ENCODE measurements at regions not wholly inside any gene's neighbourhood (a gene's known extent, or its start where the extent isn't known, plus 50 kb on each side); places are given as distances from the start of the nearest gene placed in this dataset.
A peak's percentile ranks its signal among the peaks of the same experiment; 100 is the strongest.

DNA sequence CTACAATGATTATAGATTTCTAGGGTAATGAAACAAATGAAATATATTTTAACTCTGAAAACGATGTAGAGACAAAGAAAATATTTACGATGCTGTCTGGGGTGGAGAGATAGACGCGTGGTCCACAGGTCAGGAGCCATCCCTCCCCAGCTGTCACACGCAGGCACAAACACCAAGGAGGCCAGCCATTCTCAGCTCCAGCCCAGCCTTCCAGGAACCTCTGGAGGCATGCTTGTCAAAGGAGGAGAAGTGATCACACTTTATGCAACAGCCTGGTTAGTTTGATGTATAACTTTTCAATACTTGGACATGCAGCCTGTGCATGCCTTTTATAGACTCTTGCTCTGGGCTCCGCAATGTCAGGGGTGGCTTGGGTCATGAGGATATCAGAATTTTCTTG is 391.5 kb upstream of the MGMT start:
- H3K4me1 ChIP-seq: no peaks in the 10 kb centered on the region
- ATAC-seq: no peak
- intact Hi-C loops (cut with DNase I): no loop called here
- no peak overlapping the region for H3K27ac ChIP-seq
- TF ChIP-seq, protein P1, sequence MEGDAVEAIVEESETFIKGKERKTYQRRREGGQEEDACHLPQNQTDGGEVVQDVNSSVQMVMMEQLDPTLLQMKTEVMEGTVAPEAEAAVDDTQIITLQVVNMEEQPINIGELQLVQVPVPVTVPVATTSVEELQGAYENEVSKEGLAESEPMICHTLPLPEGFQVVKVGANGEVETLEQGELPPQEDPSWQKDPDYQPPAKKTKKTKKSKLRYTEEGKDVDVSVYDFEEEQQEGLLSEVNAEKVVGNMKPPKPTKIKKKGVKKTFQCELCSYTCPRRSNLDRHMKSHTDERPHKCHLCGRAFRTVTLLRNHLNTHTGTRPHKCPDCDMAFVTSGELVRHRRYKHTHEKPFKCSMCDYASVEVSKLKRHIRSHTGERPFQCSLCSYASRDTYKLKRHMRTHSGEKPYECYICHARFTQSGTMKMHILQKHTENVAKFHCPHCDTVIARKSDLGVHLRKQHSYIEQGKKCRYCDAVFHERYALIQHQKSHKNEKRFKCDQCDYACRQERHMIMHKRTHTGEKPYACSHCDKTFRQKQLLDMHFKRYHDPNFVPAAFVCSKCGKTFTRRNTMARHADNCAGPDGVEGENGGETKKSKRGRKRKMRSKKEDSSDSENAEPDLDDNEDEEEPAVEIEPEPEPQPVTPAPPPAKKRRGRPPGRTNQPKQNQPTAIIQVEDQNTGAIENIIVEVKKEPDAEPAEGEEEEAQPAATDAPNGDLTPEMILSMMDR (IDR thresholded peaks at IDR 0.05): no peak
- TF ChIP-seq POLR2A (IDR thresholded peaks at IDR 0.05): no peak
- no peaks in the 10 kb centered on the region for H3K36me3 ChIP-seq
- no peak overlapping the region for H3K4me3 ChIP-seq
- DNase-seq: no peak
- no peaks in the 10 kb centered on the region for H3K27me3 ChIP-seq
- H3K9me3 ChIP-seq: no peaks in the 10 kb centered on the region
- WGBS (ENCODE audit: insufficient coverage, low coverage, low lambda C conversion rate, missing lambda C conversion rate): 78% methylated on average over 6 of the region's 6 CpGs

DNA sequence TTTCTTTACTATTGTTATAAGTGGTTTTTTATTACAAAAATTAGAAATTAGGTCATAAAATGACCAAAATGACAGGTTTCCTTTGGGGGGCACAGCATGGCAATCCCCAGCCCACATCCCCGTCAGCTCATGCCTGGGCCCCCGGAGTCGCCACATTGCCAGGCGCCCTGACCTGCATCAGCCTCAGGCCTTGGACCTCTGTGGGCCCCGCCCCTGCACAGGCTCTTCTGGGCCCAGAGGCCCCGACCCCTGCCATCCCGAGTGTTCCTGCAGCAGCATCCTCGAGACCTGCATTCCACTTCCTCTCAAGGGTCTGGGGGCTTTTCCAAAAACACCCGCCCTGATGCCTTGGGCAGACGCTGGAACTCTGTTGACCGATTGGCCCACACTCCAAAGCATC is 391.1 kb upstream of the MGMT start:
- H3K4me1 ChIP-seq: no peaks in the 10 kb centered on the region
- no peak overlapping the region for H3K4me3 ChIP-seq
- ATAC-seq: peak in 1 of 4 donors; percentile 22
- 95% methylated on average over 6 of the region's 11 CpGs for WGBS (ENCODE audit: insufficient coverage, low coverage, low lambda C conversion rate, missing lambda C conversion rate)
- no peaks in the 10 kb centered on the region for H3K9me3 ChIP-seq
- TF ChIP-seq POLR2A (IDR thresholded peaks at IDR 0.05): no peak
- TF ChIP-seq, protein P1 (IDR thresholded peaks at IDR 0.05): no peak
- no peaks in the 10 kb centered on the region for H3K36me3 ChIP-seq
- H3K27ac ChIP-seq: no peak overlapping the region
- no peak for DNase-seq
- H3K27me3 ChIP-seq: no peaks in the 10 kb centered on the region
- intact Hi-C loops (cut with DNase I): no loop called here

DNA sequence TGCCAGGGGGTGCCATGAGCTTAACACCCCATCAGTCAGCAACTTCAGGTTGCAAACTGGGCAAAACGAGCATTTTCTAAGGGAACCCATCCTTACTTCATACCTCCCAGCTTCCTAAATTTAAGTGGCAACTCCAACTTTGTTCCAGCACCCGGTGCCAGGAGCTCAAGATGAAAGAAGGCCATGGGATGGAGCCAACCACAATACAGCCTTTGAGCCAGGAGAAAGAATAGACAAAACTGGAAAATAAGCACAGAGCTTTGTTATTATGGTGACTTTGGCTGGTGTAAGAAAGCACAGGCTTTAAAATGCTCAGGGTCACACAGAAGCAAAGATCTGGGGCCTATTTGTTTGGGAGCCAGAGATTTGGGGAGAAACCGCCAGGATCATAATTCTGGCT is 388.7 kb upstream of the MGMT start:
- Histone ChIP-seq H3K4me3 (no peak overlapping the region), H3K27ac (no peak overlapping the region), H3K36me3 (no peaks in the 10 kb centered on the region), H3K27me3 (no peaks in the 10 kb centered on the region), H3K9me3 (no peaks in the 10 kb centered on the region), H3K4me1 (no peaks in the 10 kb centered on the region)
- DNase-seq (no peak), ATAC-seq (no peak)
- TF ChIP-seq, protein P1 (IDR thresholded peaks at IDR 0.05): no peak
- no peak for TF ChIP-seq POLR2A (IDR thresholded peaks at IDR 0.05)
- 58% methylated on average over 2 of the region's 3 CpGs for WGBS (ENCODE audit: insufficient coverage, low coverage, low lambda C conversion rate, missing lambda C conversion rate)
- intact Hi-C loops (cut with DNase I): no loop called here

DNA sequence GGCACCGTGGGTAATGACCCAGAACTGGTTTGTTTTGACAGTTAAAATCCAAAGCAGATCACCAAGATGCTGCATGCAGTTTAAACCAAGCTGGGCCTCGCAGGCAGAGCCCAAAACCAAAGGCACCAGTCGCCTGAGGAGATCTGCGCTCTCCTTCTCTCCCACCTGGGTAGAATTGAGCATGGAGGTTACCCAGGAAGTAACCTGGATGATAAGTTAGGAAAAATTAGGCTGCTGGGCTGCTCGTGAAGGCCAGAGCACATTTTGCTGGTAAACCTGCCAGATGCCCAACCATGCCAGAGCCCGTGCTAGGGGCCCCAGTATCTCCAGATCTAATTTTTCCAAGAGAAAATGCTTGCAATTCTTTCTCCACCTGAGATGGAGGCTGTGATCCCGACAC is 388.3 kb upstream of the MGMT start:
- H3K36me3 ChIP-seq: no peaks in the 10 kb centered on the region
- no peak for DNase-seq
- H3K4me1 ChIP-seq: no peaks in the 10 kb centered on the region
- intact Hi-C loops (cut with DNase I): no loop called here
- H3K4me3 ChIP-seq: no peak overlapping the region
- H3K9me3 ChIP-seq: no peaks in the 10 kb centered on the region
- TF ChIP-seq, protein P1 (IDR thresholded peaks at IDR 0.05): no peak
- TF ChIP-seq POLR2A (IDR thresholded peaks at IDR 0.05): no peak
- no peak for ATAC-seq
- WGBS (ENCODE audit: insufficient coverage, low coverage, low lambda C conversion rate, missing lambda C conversion rate): 78% methylated on average over 3 of the region's 7 CpGs
- H3K27ac ChIP-seq: no peak overlapping the region
- no peaks in the 10 kb centered on the region for H3K27me3 ChIP-seq

DNA sequence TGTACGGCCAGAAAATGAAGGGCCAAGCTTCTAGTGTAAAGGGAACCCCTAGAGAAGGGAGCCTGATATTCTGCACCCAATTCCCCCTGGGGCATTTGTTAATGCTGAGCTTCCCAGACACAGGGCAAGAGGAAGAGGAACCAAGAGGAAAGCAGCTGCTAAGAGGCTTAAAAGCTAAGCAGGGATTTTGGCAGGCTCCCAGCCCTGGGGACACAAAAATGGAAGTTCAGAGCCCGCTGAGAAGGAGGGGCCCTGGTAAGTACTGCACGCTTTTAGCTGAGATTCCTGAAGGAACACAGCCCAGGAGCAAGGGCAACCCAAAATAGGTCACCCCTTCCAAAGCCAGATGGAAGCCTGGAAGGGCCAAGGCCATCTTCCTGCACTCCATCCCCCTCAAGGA is 387.3 kb upstream of the MGMT start:
- no peak overlapping the region for H3K4me3 ChIP-seq
- H3K4me1 ChIP-seq: no peaks in the 10 kb centered on the region
- no peaks in the 10 kb centered on the region for H3K36me3 ChIP-seq
- no peak overlapping the region for H3K27ac ChIP-seq
- H3K9me3 ChIP-seq: no peaks in the 10 kb centered on the region
- DNase-seq (no peak), ATAC-seq (peak in 1 of 4 donors; percentile 40)
- H3K27me3 ChIP-seq: no peaks in the 10 kb centered on the region
- no peak for TF ChIP-seq POLR2A (IDR thresholded peaks at IDR 0.05)
- TF ChIP-seq, protein P1 (IDR thresholded peaks at IDR 0.05): no peak
- 64% methylated on average over 3 of the region's 3 CpGs for WGBS (ENCODE audit: insufficient coverage, low coverage, low lambda C conversion rate, missing lambda C conversion rate)
- intact Hi-C loops (cut with DNase I): no loop called here
